HepG2 (cell line): ENCODE measurements at regions not wholly inside any gene's neighbourhood (a gene's known extent, or its start where the extent isn't known, plus 50 kb on each side); places are given as distances from the start of the nearest gene placed in this dataset.

Experiments
- ATAC-seq: fragments of 200-7000 bp; cut with Tn5 transposase; 3 replicates; pipeline ENCODE4 v1.9.1; 2020; ENCODE audit warnings: mild to moderate bottlenecking, moderate library complexity
- BruUV-seq: library from RNA; stranded (reverse); fragments of 400-500 nt; replicated peaks from 2 replicates; lab custom pipeline; 2021; lab: Mats Ljungman, UMichigan
- CTCF ChIA-PET: fragments of 300-600 bp; formaldehyde crosslinking; extraction: SDS; loops from one replicate; lab custom pipeline; 2021; ENCODE audit warnings: low total read pairs, inconsistent platforms, low intra/inter-chr PET ratio; lab: Yijun Ruan, JAX
- POLR2A ChIA-PET: fragments of 350-600 bp; sonication (Branson Sonifier 250); formaldehyde crosslinking; loops from one replicate; lab custom pipeline; 2020; ENCODE audit warnings: antibody characterized with exemption, inconsistent platforms; lab: Yijun Ruan, JAX
- DNase-seq: peaks from one replicate; pipeline ENCODE4 v3.0.0-alpha.2; 2015; ENCODE audit warnings: low spot score
- FAIRE-seq: peaks from 3 replicates; lab custom pipeline; 2011; peaks lifted over from hg19 to GRCh38; lab: Jason Lieb, UNC
- H2AFZ ChIP-seq: one replicate; pipeline ENCODE4 v1.6.1; 2011; ENCODE audit warnings: low read length, inconsistent platforms
- H3K27ac ChIP-seq: fragments of 300-600 bp; 3 replicates; pipeline ENCODE4 v1.8.0; 2011; ENCODE audit warnings: mixed run types, mild to moderate bottlenecking, mixed read lengths, low read length, inconsistent platforms; ENCODE audit not compliant: insufficient read depth; ENCODE audit errors: extremely low read length
- H3K27me3 ChIP-seq, 2 experiments: fragments of 200-600 bp in 1 of 2; 2 replicates in 1 of 2; 3 replicates in 1 of 2; pipeline versions ENCODE4 v1.6.0 to v1.8.0; 2011; ENCODE audit warnings: low read length in 2 of 2, mild to moderate bottlenecking in 2 of 2, moderate library complexity in 2 of 2, inconsistent platforms in 1 of 2; ENCODE audit not compliant: insufficient read depth in 2 of 2, control insufficient read depth in 1 of 2
- H3K36me3 ChIP-seq, 2 experiments: fragments of 200-600 bp in 1 of 2; replicated peaks in 1 of 2; 2 replicates in 1 of 2; 3 replicates in 1 of 2; pipeline versions ENCODE4 v1.5.1 to v1.8.0; 2011; ENCODE audit warnings: low read length in 2 of 2, inconsistent platforms in 1 of 2; ENCODE audit not compliant: insufficient read depth in 2 of 2, control insufficient read depth in 1 of 2
- H3K4me1 ChIP-seq: 2 replicates; pipeline ENCODE4 v1.5.1; 2012; ENCODE audit warnings: low read length, inconsistent platforms; ENCODE audit not compliant: insufficient read depth
- H3K4me2 ChIP-seq: 2 replicates; pipeline ENCODE4 v1.6.0; 2011; ENCODE audit warnings: low read depth, low read length, inconsistent platforms
- H3K4me3 ChIP-seq, 3 experiments: fragments of 200-600 bp in 1 of 3; sonication (generic), shearing (Covaris generic) in 1 of 3; replicated peaks in 1 of 3; 2 replicates each; pipeline ENCODE4 v1.5.1; 2011 to 2016; ENCODE audit warnings: low read length in 3 of 3, inconsistent platforms in 2 of 3, low read depth in 2 of 3, mild to moderate bottlenecking in 2 of 3, control low read depth in 1 of 3, mixed read lengths in 1 of 3; ENCODE audit not compliant: insufficient read depth in 1 of 3
- H3K79me2 ChIP-seq: one replicate; pipeline ENCODE4 v1.6.1; 2011; ENCODE audit warnings: low read length, inconsistent platforms; ENCODE audit not compliant: insufficient read depth
- H3K9ac ChIP-seq: 2 replicates; pipeline ENCODE4 v1.6.0; 2011; ENCODE audit warnings: mild to moderate bottlenecking, low read depth, low read length, inconsistent platforms; ENCODE audit not compliant: insufficient read depth
- H3K9me3 ChIP-seq: 2 replicates; pipeline ENCODE4 v1.5.1; 2012; ENCODE audit warnings: mild to moderate bottlenecking, low read length
- H4K20me1 ChIP-seq: 2 replicates; pipeline ENCODE4 v1.6.0; 2011; ENCODE audit warnings: inconsistent platforms, mild to moderate bottlenecking, low read length, moderate library complexity; ENCODE audit not compliant: insufficient read depth
- AGO2 ChIP-seq: fragments of 200-400 bp; formaldehyde crosslinking; optimal IDR thresholded peaks from 2 replicates; pipeline ENCODE3; 2017; ENCODE audit warnings: mild to moderate bottlenecking, low read depth, low read length, moderate library complexity
- ATRX ChIP-seq: sonication (generic); formaldehyde crosslinking; IDR thresholded peaks from 2 replicates; pipeline ENCODE4 v1.4.0; 2020; ENCODE audit warnings: missing genetic modification reagents, borderline replicate concordance
- GZF1 ChIP-seq: sonication (generic); formaldehyde crosslinking; IDR thresholded peaks from 2 replicates; pipeline ENCODE4 v1.5.1; 2020; ENCODE audit warnings: mild to moderate bottlenecking, missing genetic modification reagents
- MTF1 ChIP-seq: sonication (generic); formaldehyde crosslinking; IDR thresholded peaks from 2 replicates; pipeline ENCODE4 v1.5.0; 2020; ENCODE audit warnings: missing genetic modification reagents
- POLR2AphosphoS5 ChIP-seq: IDR thresholded peaks from 2 replicates; pipeline ENCODE4 v1.6.1; 2012; ENCODE audit warnings: low read depth, low read length
- SNRNP70 ChIP-seq: fragments of 200-400 bp; formaldehyde crosslinking; IDR thresholded peaks from 2 replicates; pipeline ENCODE4 v1.6.1; 2017; ENCODE audit warnings: mild to moderate bottlenecking, low read depth, low read length, moderate library complexity
- SOX13 ChIP-seq, 3 experiments: fragments of 450-650 bp in 1 of 3; sonication (generic) in 1 of 3; formaldehyde crosslinking in 1 of 3; IDR thresholded peaks in 2 of 3; conservative IDR thresholded peaks in 1 of 3; 2 replicates each; pipeline versions ENCODE4 v1.5.0 to v1.6.1; 2016 to 2020; ENCODE audit warnings: antibody characterized with exemption in 1 of 3, mild to moderate bottlenecking in 1 of 3, missing compliant biosample characterization in 1 of 3, missing genetic modification reagents in 1 of 3, moderate library complexity in 1 of 3
- SSRP1 ChIP-seq: IDR thresholded peaks from 2 replicates; pipeline ENCODE4 v1.6.1; 2016; ENCODE audit warnings: control low read depth
- ZNF382 ChIP-seq: sonication (generic); formaldehyde crosslinking; IDR thresholded peaks from 2 replicates; pipeline ENCODE4 v1.5.0; 2020; ENCODE audit warnings: missing genetic modification reagents, mild to moderate bottlenecking, borderline replicate concordance
- ZNF572 ChIP-seq: sonication (generic); formaldehyde crosslinking; IDR thresholded peaks from 2 replicates; pipeline ENCODE4 v1.5.1; 2020; ENCODE audit warnings: mild to moderate bottlenecking, missing genetic modification reagents
- ZNF7 ChIP-seq: IDR thresholded peaks from 2 replicates; pipeline ENCODE4 v1.6.1; 2016; ENCODE audit warnings: missing biosample characterization, missing genetic modification reagents
- ZNF788 ChIP-seq: sonication (generic); formaldehyde crosslinking; IDR thresholded peaks from 2 replicates; pipeline ENCODE4 v1.5.0; 2020; ENCODE audit warnings: mild to moderate bottlenecking, missing genetic modification reagents, borderline replicate concordance
- ZSCAN29 ChIP-seq: sonication (generic); formaldehyde crosslinking; conservative IDR thresholded peaks from 2 replicates; pipeline ENCODE4 v1.4.0; 2020; ENCODE audit warnings: mild to moderate bottlenecking, missing genetic modification reagents
- WGBS: methylation state at CpG from one replicate; pipeline ENCODE4 v1.1.6; 2017; ENCODE audit warnings: low lambda C conversion rate; 5-methylcytosine and 5-hydroxymethylcytosine counted together
- in situ Hi-C: cut with HindIII; loops from 2 replicates; pipeline ENCODE4 v1.10.0; 2017; ENCODE audit warnings: low pct_unique_long_range_greater_than_20kb; ENCODE audit not compliant: extremely low pct_ligation_motif_present
- intact Hi-C: fragments of 100-400 bp; cut with micrococcal nuclease; formaldehyde crosslinking; loops from one replicate; pipeline ENCODE4 v1.10.0; 2022; ENCODE audit not compliant: unreplicated experiment
- TF ChIP-seq, protein P1 (sequence below): sonication (generic); formaldehyde crosslinking; IDR thresholded peaks from 2 replicates; pipeline ENCODE4 v1.8.0; 2022; ENCODE audit warnings: mild to moderate bottlenecking, missing genetic modification reagents; ENCODE audit not compliant: insufficient replicate concordance
- TF ChIP-seq, protein P2 (sequence below): sonication (generic); formaldehyde crosslinking; IDR thresholded peaks from 2 replicates; pipeline ENCODE4 v1.4.0; 2020; ENCODE audit warnings: mild to moderate bottlenecking, missing genetic modification reagents

- H3K4me3 ChIP-seq: no peak overlapping the region
- whole genome bisulfite sequencing: 8% methylated on average over 2 of the region's 2 CpGs
- no TSS peak for BruUV-seq
- TF ChIP-seq, protein P1, sequence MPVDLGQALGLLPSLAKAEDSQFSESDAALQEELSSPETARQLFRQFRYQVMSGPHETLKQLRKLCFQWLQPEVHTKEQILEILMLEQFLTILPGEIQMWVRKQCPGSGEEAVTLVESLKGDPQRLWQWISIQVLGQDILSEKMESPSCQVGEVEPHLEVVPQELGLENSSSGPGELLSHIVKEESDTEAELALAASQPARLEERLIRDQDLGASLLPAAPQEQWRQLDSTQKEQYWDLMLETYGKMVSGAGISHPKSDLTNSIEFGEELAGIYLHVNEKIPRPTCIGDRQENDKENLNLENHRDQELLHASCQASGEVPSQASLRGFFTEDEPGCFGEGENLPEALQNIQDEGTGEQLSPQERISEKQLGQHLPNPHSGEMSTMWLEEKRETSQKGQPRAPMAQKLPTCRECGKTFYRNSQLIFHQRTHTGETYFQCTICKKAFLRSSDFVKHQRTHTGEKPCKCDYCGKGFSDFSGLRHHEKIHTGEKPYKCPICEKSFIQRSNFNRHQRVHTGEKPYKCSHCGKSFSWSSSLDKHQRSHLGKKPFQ (CRISPR knock-in tag): no peak
- no peak for TF ChIP-seq SSRP1
- TF ChIP-seq SNRNP70: no peak
- TF ChIP-seq ZNF572 (CRISPR knock-in tag): no peak
- TF ChIP-seq MTF1 (CRISPR knock-in tag): no peak
- TF ChIP-seq AGO2: no peak
- no peak for TF ChIP-seq ZNF788 (CRISPR knock-in tag)
- TF ChIP-seq, protein P2, sequence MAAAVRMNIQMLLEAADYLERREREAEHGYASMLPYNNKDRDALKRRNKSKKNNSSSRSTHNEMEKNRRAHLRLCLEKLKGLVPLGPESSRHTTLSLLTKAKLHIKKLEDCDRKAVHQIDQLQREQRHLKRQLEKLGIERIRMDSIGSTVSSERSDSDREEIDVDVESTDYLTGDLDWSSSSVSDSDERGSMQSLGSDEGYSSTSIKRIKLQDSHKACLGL (CRISPR knock-in tag): no peak
- TF ChIP-seq SOX13 (IDR thresholded peaks at IDR 0.05): no peak
- no peak for TF ChIP-seq SOX13 (CRISPR knock-in tag; conservative IDR thresholded peaks at IDR 0.05 in 1 of 2, IDR thresholded peaks at IDR 0.05 in 1 of 2)
- TF ChIP-seq ZSCAN29: no peak
- no peak for TF ChIP-seq GZF1 (CRISPR knock-in tag)
- no peak for TF ChIP-seq POLR2AphosphoS5
- TF ChIP-seq ZNF382 (CRISPR knock-in tag): no peak
- no peak for TF ChIP-seq ATRX (CRISPR knock-in tag)
- TF ChIP-seq ZNF7 (CRISPR knock-in tag): no peak
- H4K20me1 ChIP-seq: no peaks in the 10 kb centered on the region
- H3K9ac ChIP-seq: no peak overlapping the region
- FAIRE-seq (peak; percentile 15), DNase-seq (peak; percentile 2), ATAC-seq (no peak)
- peak overlapping the region; percentile 15 for H2AFZ ChIP-seq
- no peak overlapping the region for H3K4me2 ChIP-seq
- H3K4me1 ChIP-seq: no peaks in the 10 kb centered on the region
- no peaks in the 10 kb centered on the region for H3K36me3 ChIP-seq
- in situ Hi-C loops: no loop called here
- intact Hi-C loops: no loop called here
- no peaks in the 10 kb centered on the region for H3K79me2 ChIP-seq
- no peaks in the 10 kb centered on the region for H3K27me3 ChIP-seq
- H3K27ac ChIP-seq: no peak overlapping the region
- no peaks in the 10 kb centered on the region for H3K9me3 ChIP-seq
- ChIA-PET CTCF (no interaction called here), POLR2A (no interaction called here)
Measured at GRCh38 chr2:84373391-84373790, 85.7 kb downstream of the SUCLG1 start.
